ENCODE measurements at regions not wholly inside any gene's neighbourhood (a gene's known extent, or its start where the extent isn't known, plus 50 kb on each side); places are given as distances from the start of the nearest gene placed in this dataset.
"Not testable (repeated sequence)": the region's sequence is repeated elsewhere in the genome, so short reads cannot be mapped to it uniquely, and the experiment has no call there.

DNA sequence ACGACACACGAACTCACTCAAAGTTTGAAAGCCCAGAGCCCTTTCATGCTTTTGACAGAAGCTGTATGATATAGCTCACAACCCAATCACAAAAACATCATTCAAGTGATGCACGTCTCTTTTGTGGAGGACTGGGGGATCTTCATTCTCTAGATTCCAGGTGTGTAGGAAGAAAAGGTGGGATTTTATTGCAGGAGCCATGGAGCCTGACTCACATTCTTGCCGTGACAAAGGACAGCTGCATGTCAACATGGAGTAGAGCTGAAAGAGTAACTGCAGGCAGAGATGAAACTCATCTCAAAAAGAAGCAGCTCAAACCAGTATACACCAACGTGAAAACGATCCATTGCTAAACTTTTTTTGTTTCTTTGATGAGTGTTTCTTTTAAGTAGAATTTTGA lies 50.9 kb upstream of the PDE1A start:
- no peak for DNase-seq

GRCh38 chr2:182481676-182482075 lies 54.8 kb upstream of the PDE1A start:
- DNase-seq: no peak

DNA sequence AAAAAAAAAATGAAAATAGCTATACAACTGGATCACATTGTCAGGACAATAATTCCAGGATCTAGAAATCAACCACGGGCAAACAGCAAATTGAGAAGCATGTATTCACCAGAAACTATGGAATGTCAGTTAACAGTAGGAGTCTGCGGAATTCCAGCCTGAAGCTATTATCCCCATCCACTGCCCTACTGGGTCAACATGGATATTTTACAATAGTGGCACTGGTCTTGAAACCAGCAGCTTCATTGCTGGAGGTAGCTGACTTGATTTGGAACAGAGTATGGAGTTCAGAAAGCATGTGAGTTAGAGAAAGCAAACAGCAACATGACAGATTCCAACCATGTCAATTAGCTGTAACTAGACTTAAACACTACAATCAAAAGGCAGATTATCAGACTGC lies 55.7 kb upstream of the PDE1A start:
- no peak for DNase-seq

- DNase-seq: no peak
These were observed 69.8 kb upstream of the PDE1A start for GRCh38 chr2:182496596-182496995.

- no peak for DNase-seq
These were observed 73.1 kb upstream of the PDE1A start for GRCh38 chr2:182499706-182500470.

DNA sequence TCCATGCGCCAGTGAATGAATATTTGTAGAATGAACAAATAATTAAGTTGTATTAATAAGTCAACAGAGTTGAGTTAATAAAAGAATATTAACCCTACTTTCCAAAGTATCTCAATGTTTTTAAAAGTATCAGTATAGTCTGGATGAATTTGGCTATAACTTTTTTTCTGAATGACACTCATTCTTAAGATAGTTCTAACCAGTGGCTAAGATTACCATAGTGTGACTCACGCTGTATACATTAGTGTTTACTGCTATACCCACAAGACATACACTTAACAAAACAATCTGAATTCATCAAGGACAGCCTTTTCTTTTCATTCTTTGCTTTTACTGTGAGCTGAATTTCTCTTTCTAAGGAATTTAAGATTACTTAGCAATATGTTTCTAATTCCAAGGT lies 77.0 kb upstream of the PDE1A start:
- no peak for DNase-seq

DNA sequence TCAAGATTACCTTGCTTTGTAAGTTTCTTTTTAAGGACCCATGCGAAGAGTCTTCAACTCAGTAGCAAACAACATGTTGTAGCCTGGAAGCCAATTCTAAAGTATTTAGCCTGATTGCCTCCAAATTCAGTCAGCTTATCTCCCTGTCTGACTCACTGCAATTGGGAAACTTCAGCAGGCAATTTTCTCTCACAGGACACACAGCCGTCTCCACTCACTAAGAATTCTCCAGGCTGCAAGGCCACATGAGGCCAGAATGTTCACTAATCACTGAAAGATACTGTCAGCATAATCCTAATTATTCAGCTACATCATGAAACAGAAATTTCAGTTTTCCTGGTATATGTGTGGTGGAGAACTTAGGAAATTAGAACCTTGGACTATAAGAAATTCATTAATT lies 78.1 kb upstream of the PDE1A start:
- no peak for DNase-seq

DNA sequence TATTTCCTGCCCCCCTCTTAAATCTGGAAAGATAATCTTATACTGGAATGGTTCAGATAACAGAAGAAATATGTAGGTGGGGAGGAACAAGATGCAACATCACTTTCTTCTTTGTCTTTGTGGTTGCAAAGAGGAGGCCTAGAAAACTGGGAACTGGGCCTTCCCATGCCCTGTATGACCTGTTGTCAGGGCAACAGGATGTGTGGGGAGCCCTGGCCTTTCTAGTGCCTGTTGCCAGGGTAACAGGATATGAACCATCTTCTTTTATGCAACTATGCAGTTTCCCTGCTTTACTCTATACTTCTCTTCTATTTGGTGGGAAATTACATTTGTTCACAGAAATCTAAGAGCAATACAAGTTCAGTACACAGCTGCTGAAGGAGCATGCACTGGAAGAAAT lies 79.8 kb upstream of the PDE1A start:
- DNase-seq: peak; percentile 29

DNA sequence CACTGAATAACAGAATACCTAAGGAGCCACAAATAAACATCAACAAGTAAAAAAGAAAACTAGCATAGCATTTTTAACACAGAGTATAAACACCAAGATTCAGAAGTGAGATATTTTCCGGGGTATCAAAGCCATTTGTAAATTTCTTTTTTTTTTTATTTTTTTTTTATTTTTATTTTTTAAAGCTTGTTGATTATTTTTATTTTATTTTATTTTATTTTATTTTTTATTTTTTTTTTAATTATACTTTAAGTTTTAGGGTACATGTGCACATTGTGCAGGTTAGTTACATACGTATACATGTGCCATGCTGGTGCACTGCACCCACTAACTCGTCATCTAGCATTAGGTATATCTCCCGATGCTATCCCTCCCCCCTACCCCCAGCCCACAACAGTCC lies 81.7 kb upstream of the PDE1A start:
- DNase-seq: not testable (repeated sequence)

DNA sequence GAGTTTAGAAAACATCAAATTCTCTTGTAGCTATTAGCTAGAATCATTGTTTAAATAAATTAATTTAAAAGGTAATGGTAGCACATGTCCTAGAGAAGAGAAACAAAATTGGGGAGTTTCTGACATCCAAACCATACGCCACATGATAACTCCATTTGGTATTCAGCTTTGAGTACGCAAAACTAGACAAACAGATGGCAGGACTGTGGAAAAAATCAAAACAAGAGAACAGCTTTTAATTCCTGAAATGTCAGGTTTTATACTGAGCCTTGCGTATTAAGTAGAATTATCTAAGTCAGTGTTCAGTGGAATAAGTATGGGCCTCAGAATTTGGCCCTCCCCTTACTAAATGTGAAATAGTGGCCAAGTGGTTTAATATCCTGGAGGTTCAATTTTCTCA lies 82.4 kb upstream of the PDE1A start:
- no peak for DNase-seq

- DNase-seq: peak; percentile 40
These were observed 94.9 kb upstream of the PDE1A start for GRCh38 chr2:182521453-182522404.

- DNase-seq: peak; percentile 43
These were observed 95.6 kb upstream of the PDE1A start for GRCh38 chr2:182522405-182522896.

DNA sequence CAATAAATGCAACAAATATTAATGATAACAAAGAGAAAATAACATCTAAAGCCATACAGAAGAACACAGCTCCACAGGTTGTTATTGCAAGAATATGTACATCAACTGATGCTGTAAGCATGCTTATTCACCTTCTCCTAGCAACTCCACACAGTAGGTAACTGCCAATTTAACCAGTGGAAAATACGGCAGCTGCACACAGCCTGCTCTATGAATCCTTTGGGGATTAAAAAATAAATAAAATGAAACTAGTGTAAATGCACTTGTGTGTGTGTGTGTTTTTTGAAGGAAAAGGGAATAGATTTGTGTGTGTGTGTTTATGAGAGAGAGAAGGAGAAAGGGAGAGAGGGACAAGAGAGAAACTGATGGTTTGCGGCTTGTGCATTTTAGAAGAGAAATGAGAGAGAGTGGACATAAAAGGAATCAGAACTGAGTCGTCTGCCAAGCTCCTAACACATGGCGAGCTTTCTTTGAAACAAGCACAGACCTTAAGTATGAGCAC lies 96.2 kb upstream of the PDE1A start:
- peak; percentile 64 for DNase-seq

DNA sequence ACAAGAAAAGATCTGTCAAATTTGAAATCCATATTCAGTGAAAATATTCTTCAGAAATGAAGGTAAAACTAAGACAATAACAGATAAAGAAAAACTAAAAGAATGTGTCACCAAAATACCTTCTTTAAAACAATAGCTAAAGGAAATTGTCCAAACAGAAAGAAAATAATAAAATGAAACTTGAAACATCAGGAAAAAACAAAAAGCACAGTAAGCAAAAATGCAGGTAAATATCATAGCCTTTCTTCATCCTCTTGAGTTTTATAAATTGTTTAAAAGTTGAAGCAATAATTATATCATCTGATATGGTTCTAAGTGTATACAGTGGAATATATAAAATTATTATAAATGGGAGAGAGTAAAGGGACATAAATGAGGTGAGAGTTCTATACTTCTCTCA lies 103.8 kb upstream of the PDE1A start:
- DNase-seq: no peak

GRCh38 chr2:182540252-182540651 lies 113.4 kb upstream of the PDE1A start:
- DNase-seq: no peak

- no peak for DNase-seq
These were observed 114.4 kb upstream of the PDE1A start for GRCh38 chr2:182541268-182541667.

- no peak for DNase-seq
These were observed 115.8 kb upstream of the PDE1A start for GRCh38 chr2:182542501-182543258.

DNA sequence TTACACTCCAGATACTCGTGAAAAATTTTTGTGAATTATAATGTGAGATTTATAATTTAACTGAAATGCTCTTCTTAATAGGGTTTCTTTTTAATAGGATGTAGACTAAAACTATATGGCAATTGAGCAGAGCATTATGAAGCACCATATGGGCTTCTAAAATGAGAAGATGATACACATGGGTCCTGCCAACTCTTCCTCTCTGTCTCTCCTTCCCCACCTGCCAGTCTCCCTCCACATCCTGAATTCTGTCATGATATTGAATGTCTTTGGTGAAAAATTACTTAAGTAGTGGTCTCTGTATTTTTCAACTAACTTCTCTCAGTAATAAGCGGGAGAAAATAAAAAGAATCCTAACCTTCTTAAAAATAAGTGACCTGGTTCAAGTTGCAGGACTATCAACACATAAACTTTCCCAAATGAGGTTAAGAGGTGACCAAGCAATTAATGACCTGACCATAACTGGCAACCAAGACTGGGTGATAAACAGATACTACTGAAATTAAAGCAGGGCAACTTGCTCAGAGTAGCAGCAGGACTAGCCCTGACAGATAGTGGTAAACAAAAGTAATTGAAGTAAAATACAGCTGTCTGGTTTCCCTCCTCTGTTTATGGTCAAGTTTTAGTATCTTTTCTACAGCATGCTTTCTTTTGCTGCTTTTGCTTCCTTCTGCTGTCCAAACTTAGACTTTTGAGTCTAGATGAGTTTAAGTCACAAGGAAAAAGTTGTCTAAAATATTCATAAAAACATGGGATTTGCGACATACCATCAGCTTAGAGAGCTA lies 117.1 kb upstream of the PDE1A start:
- DNase-seq: no peak

- DNase-seq: no peak
These were observed 118.8 kb upstream of the PDE1A start for GRCh38 chr2:182545420-182546167.

GRCh38 chr2:182548031-182548950 lies 121.5 kb upstream of the PDE1A start:
- DNase-seq: no peak

Measured in COR-L47 (cell line).